ENCODE measurements at regions not wholly inside any gene's neighbourhood (a gene's known extent, or its start where the extent isn't known, plus 50 kb on each side); places are given as distances from the start of the nearest gene placed in this dataset.
"Not testable (repeated sequence)": the region's sequence is repeated elsewhere in the genome, so short reads cannot be mapped to it uniquely, and the experiment has no call there.

- peak; percentile 95 for DNase-seq (ENCODE audit: low read depth, low spot score)
Observed at GRCh38 chr20:17873410-17874270, 95.0 kb downstream of the SNX5 start.

- DNase-seq (ENCODE audit: low read depth, low spot score), result no peak
Observed at GRCh38 chr20:17872959-17873358, 95.6 kb downstream of the SNX5 start.

GRCh38 chr20:17872434-17872833 lies 96.2 kb downstream of the SNX5 start:
- DNase-seq (ENCODE audit: low read depth, low spot score), result no peak

- no peak for DNase-seq (ENCODE audit: low read depth, low spot score)
Observed at GRCh38 chr20:17871886-17872285, 96.7 kb downstream of the SNX5 start.

- DNase-seq (ENCODE audit: low read depth, low spot score), result peak; percentile 55
Observed at GRCh38 chr20:17871181-17871580, 97.4 kb downstream of the SNX5 start.

- no peak for DNase-seq (ENCODE audit: low read depth, low spot score)
Observed at GRCh38 chr20:17870086-17870740, 98.4 kb downstream of the SNX5 start.

GRCh38 chr20:17869295-17869994 lies 99.1 kb downstream of the SNX5 start:
- no peak for DNase-seq (ENCODE audit: low read depth, low spot score)

GRCh38 chr20:17868700-17869231 lies 99.8 kb downstream of the SNX5 start:
- no peak for DNase-seq (ENCODE audit: low read depth, low spot score)

- DNase-seq (ENCODE audit: low read depth, low spot score), result no peak
Observed at GRCh38 chr20:17868151-17868550, 100.4 kb downstream of the SNX5 start.

- no peak for DNase-seq (ENCODE audit: low read depth, low spot score)
Observed at GRCh38 chr20:17867131-17867925, 101.3 kb downstream of the SNX5 start.

- no peak for DNase-seq (ENCODE audit: low read depth, low spot score)
Observed at GRCh38 chr20:17866234-17867001, 102.2 kb downstream of the SNX5 start.

GRCh38 chr20:17863577-17864292 lies 104.9 kb downstream of the SNX5 start:
- DNase-seq (ENCODE audit: low read depth, low spot score), result peak; percentile 37

GRCh38 chr20:17863209-17863576 lies 105.4 kb downstream of the SNX5 start:
- DNase-seq (ENCODE audit: low read depth, low spot score), result no peak

GRCh38 chr20:17862171-17862570 lies 106.4 kb downstream of the SNX5 start:
- DNase-seq (ENCODE audit: low read depth, low spot score), result no peak

- not testable (repeated sequence) for DNase-seq (ENCODE audit: low read depth, low spot score)
Observed at GRCh38 chr20:17861620-17862019, 107.0 kb downstream of the SNX5 start.

GRCh38 chr20:17860301-17861197 lies 108.0 kb downstream of the SNX5 start:
- no peak for DNase-seq (ENCODE audit: low read depth, low spot score)

GRCh38 chr20:17859616-17860232 lies 108.9 kb downstream of the SNX5 start:
- DNase-seq (ENCODE audit: low read depth, low spot score), result no peak

- DNase-seq (ENCODE audit: low read depth, low spot score), result no peak
Observed at GRCh38 chr20:17859002-17859615, 109.5 kb downstream of the SNX5 start.

Measured in astrocyte of the hippocampus (primary cell).